Gastrocnemius medialis (tissue), 4 donors: ENCODE measurements at regions not wholly inside any gene's neighbourhood (a gene's known extent, or its start where the extent isn't known, plus 50 kb on each side); places are given as distances from the start of the nearest gene placed in this dataset.

Experiments
- ATAC-seq, 2 donors: fragments of 150-250 bp; one replicate each; pipeline ENCODE4 v1.9.1; 2016
- DNase-seq, 2 donors: peaks; one replicate each; pipeline ENCODE4 v3.0.0-alpha.2; 2019
- H3K27ac ChIP-seq, 4 donors: fragments of 200-600 bp; sonication (generic); 1 replicate in 1 of 4; 2 replicates in 3 of 4; pipeline ENCODE4 v1.5.1; 2016 to 2018; ENCODE audit warnings: mild to moderate bottlenecking in 2 of 4, moderate library complexity in 1 of 4
- H3K27me3 ChIP-seq, 3 donors: fragments of 200-600 bp; sonication (generic) in 2 of 3; 1 replicate in 1 of 3; 2 replicates in 2 of 3; pipeline versions ENCODE4 v1.5.1 to v1.6.0; 2016 to 2019; ENCODE audit warnings: mild to moderate bottlenecking in 1 of 3, moderate library complexity in 1 of 3
- H3K36me3 ChIP-seq, 2 donors: fragments of 200-600 bp; sonication (generic) in 1 of 2; one replicate each; pipeline ENCODE4 v1.5.1; 2017 to 2018
- H3K4me1 ChIP-seq, 2 donors: fragments of 200-600 bp; sonication (generic) in 1 of 2; one replicate each; pipeline ENCODE4 v1.5.1; 2016 to 2017; ENCODE audit warnings: mild to moderate bottlenecking in 2 of 2
- H3K4me3 ChIP-seq, 4 donors: fragments of 200-600 bp; sonication (generic) in 3 of 4; 1 replicate in 1 of 4; 2 replicates in 3 of 4; pipeline ENCODE4 v1.5.1; 2016 to 2019; ENCODE audit warnings: mild to moderate bottlenecking in 2 of 4
- H3K9me3 ChIP-seq, 3 donors: fragments of 200-600 bp; sonication (generic) in 2 of 3; 1 replicate in 1 of 3; 2 replicates in 2 of 3; pipeline ENCODE4 v1.5.1; 2016 to 2019
- CTCF ChIP-seq, 5 experiments: fragments of 450-650 bp in 3 of 5; fragments of 200-600 bp in 2 of 5; sonication (generic) in 2 of 5; IDR thresholded peaks in 4 of 5; conservative IDR thresholded peaks in 1 of 5; 1 replicate in 4 of 5; 2 replicates in 1 of 5; pipeline ENCODE4 v1.5.1; 2016 to 2019; ENCODE audit warnings: antibody characterized with exemption in 5 of 5, mild to moderate bottlenecking in 3 of 5, moderate library complexity in 3 of 5
- POLR2A ChIP-seq, 2 donors: fragments of 450-650 bp; IDR thresholded peaks; one replicate each; pipeline ENCODE4 v1.6.1; 2017; ENCODE audit warnings: antibody characterized with exemption in 2 of 2, mild to moderate bottlenecking in 2 of 2, moderate library complexity in 2 of 2
- in situ Hi-C, 4 donors: fragments of 200-750 bp; cut with MboI; loops; one replicate each; pipeline versions ENCODE4 v1.15.0 to v1.8.0; 2017; ENCODE audit warnings: low sequenced_read_pairs in 4 of 4
- intact Hi-C: fragments of 100-400 bp; cut with DNase I; formaldehyde crosslinking; loops from one replicate; pipeline ENCODE4 v1.15.1; 2023; ENCODE audit warnings: low total_unique reads

- Histone ChIP-seq H3K27ac (no peak overlapping the region), H3K9me3 (no peaks in the 10 kb centered on the region), H3K36me3 (no peaks in the 10 kb centered on the region), H3K4me3 (no peak overlapping the region), H3K27me3 (no peaks in the 10 kb centered on the region), H3K4me1 (no peaks in the 10 kb centered on the region)
- intact Hi-C loops, result no loop called here
- TF ChIP-seq CTCF (IDR thresholded peaks at IDR 0.05 in 4 of 5, conservative IDR thresholded peaks at IDR 0.05 in 1 of 5), result no peak
- no peak for TF ChIP-seq POLR2A (IDR thresholded peaks at IDR 0.05)
- DNase-seq (no peak), ATAC-seq (no peak)
- in situ Hi-C loops, result loop anchor here in 1 of 4 donors (10.0 kb wide), 1 partner anchor 58 kb away; no protein-coding TSS in a partner anchor
Observed at GRCh38 chr13:59103004-59103768, 1060.5 kb downstream of the DIAPH3 start.

GRCh38 chr13:59111751-59112171 is 1052.0 kb downstream of the DIAPH3 start:
- no peak overlapping the region for H3K27ac ChIP-seq
- H3K36me3 ChIP-seq, result no peaks in the 10 kb centered on the region
- intact Hi-C loops (no loop called here), in situ Hi-C loops (no loop called here)
- DNase-seq (no peak), ATAC-seq (no peak)
- H3K4me3 ChIP-seq, result no peak overlapping the region
- TF ChIP-seq CTCF (IDR thresholded peaks at IDR 0.05 in 4 of 5, conservative IDR thresholded peaks at IDR 0.05 in 1 of 5) (no peak), POLR2A (IDR thresholded peaks at IDR 0.05) (no peak)
- H3K4me1 ChIP-seq, result no peaks in the 10 kb centered on the region
- H3K9me3 ChIP-seq, result no peaks in the 10 kb centered on the region
- no peaks in the 10 kb centered on the region for H3K27me3 ChIP-seq

- in situ Hi-C loops, result no loop called here
- peak in 1 of 2 donors; percentile 19 for DNase-seq
Observed at GRCh38 chr13:59112221-59112718, 1051.5 kb downstream of the DIAPH3 start.

GRCh38 chr13:59119475-59119874 is 1044.3 kb downstream of the DIAPH3 start:
- no peaks in the 10 kb centered on the region for H3K27me3 ChIP-seq
- no peak overlapping the region for H3K27ac ChIP-seq
- no peak for TF ChIP-seq CTCF (IDR thresholded peaks at IDR 0.05 in 4 of 5, conservative IDR thresholded peaks at IDR 0.05 in 1 of 5)
- TF ChIP-seq POLR2A (IDR thresholded peaks at IDR 0.05), result no peak
- no peak overlapping the region for H3K4me3 ChIP-seq
- no peak for DNase-seq
- no peaks in the 10 kb centered on the region for H3K4me1 ChIP-seq
- no peak for ATAC-seq
- in situ Hi-C loops (no loop called here), intact Hi-C loops (no loop called here)
- H3K9me3 ChIP-seq, result no peaks in the 10 kb centered on the region
- no peaks in the 10 kb centered on the region for H3K36me3 ChIP-seq

More at GRCh38 chr13:59112221-59112718, 1051.5 kb downstream of the DIAPH3 start:
- Histone ChIP-seq H3K27me3 (no peaks in the 10 kb centered on the region), H3K4me1 (no peaks in the 10 kb centered on the region), H3K27ac (no peak overlapping the region), H3K36me3 (no peaks in the 10 kb centered on the region), H3K4me3 (no peak overlapping the region), H3K9me3 (no peaks in the 10 kb centered on the region)
- peak; percentile 44 to 45 for ATAC-seq
- TF ChIP-seq POLR2A (IDR thresholded peaks at IDR 0.05) (no peak), CTCF (IDR thresholded peaks at IDR 0.05 in 4 of 5, conservative IDR thresholded peaks at IDR 0.05 in 1 of 5) (no peak)
- intact Hi-C loops, result no loop called here
